HCT116 (cell line): ENCODE measurements at regions not wholly inside any gene's neighbourhood (a gene's known extent, or its start where the extent isn't known, plus 50 kb on each side); places are given as distances from the start of the nearest gene placed in this dataset.

ENCODE experiments used
- CTCF ChIP-seq, 3 experiments: fragments of 200-600 bp in 1 of 3; sonication (generic) in 1 of 3; IDR thresholded peaks in 2 of 3; conservative IDR thresholded peaks in 1 of 3; 2 replicates each; pipeline ENCODE4 v1.5.1; 2012 to 2017; ENCODE audit warnings: low read depth in 2 of 3, low read length in 2 of 3, antibody characterized with exemption in 1 of 3, borderline replicate concordance in 1 of 3, control low read depth in 1 of 3, mild to moderate bottlenecking in 1 of 3, mixed read lengths in 1 of 3, mixed run types in 1 of 3, moderate library complexity in 1 of 3; ENCODE audit not compliant: insufficient read depth in 1 of 3
- POLR2A ChIP-seq: IDR thresholded peaks from 2 replicates; pipeline ENCODE4 v1.7.0; 2011; ENCODE audit warnings: borderline replicate concordance; ENCODE audit not compliant: insufficient read depth, insufficient read length; ENCODE audit errors: extremely low read depth
- POLR2AphosphoS5 ChIP-seq: IDR thresholded peaks from 2 replicates; pipeline ENCODE4 v1.6.1; 2011; ENCODE audit warnings: mild to moderate bottlenecking, low read depth, low read length, moderate library complexity

GRCh38 chr9:121563425-121563824, 63.8 kb upstream of the GGTA1 start:
- TF ChIP-seq POLR2AphosphoS5 (no peak), CTCF (IDR thresholded peaks at IDR 0.05 in 2 of 3, conservative IDR thresholded peaks at IDR 0.05 in 1 of 3; ENCODE audit: borderline replicate concordance in 1 of 3, insufficient read depth in 1 of 3, low read depth in 2 of 3, low read length in 2 of 3) (no peak), POLR2A (no peak)
